ENCODE measurements at regions not wholly inside any gene's neighbourhood (a gene's known extent, or its start where the extent isn't known, plus 50 kb on each side); places are given as distances from the start of the nearest gene placed in this dataset.

DNA sequence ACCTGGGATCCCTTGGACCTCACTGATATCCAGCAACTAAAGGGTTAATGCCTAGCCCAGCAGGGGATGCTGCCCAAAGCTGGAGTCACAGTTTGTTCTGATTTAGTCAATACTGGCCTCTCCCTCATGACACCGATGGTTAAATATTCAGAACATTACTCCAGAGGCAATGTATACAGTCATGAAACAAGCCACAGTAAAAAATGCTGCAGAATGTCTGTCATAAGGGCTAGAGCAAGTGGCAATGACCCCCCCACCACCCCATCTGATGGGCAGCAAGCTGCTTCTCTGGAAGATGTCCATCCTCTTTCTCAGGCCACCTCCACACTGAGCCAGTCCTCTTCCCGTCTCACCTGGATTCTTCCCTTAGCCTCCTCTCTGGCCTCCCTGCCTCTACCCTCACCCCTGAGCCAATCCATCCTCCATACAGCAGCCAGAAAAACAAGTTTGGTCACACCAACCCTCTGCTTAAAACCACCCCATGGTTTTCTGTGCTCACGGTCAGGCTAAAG, 99.0 kb upstream of the KCNG1 start:
- no peak for DNase-seq

- DNase-seq: no peak
Measured at GRCh38 chr20:51121272-51121671, 98.4 kb upstream of the KCNG1 start.

DNA sequence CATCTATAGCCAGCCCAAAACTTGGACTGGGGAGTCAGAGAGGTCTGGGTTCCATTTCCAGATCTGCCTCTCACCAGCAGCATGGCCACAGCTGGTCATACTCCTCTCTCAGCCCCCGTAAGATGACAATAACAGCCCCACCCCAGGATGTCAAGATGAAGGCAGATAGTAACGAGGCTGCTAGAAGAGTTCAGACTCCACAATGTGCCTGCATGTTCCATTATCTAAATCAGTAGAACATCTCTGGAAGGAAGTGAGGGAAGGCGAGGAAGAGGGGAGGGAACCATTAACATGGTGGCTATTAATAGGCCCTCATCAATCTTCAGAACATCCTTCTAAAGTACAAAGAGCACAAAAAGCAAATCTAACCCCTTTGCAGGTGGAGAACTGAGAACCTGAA, 98.0 kb upstream of the KCNG1 start:
- DNase-seq: no peak

DNA sequence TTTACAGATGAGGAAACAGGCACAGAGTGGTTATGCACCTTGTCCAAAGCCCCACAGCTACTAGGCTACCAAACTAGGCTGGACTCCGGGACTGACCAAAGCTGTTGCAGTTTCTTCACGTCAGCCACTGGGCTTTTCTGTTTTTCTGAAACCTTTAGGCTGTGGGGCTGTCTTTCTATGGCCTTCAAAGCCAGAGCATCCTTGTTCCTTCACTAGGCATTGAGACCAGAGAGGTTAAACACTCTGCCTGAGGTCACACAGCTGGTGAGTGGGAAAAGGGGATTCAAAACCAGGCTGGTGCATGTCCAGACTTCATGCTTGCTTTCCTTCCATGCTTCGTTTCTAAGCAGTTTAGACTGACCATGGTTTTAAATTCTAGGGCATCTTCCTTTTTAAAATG, 97.5 kb upstream of the KCNG1 start:
- DNase-seq: no peak

GRCh38 chr20:51119914-51120313, 97.0 kb upstream of the KCNG1 start:
- DNase-seq: no peak

DNA sequence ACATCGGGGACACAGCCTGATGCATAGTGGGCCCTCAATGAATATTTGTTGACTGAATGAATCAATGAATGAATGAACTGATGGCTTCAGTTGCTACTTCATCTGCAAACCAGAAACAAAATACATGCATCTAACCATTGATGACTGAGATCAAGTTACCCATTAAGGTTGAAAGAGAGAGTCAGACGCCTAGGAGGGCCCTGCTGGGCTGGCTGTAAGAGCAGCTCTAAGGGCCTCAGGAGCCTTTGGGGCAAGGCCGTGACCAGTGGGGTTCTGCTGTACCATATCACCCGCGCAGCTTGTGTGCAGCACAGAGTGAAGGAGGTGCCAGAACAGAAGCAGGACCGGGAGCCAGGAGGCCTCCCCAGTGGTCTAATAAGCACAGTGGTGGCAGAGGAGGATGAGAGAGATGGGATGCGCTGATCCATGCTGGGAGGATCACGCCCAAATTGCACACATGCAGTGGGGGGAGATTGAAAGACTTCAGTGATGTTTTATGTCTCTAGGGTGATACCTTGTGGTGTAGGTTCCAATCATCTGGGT, 96.1 kb upstream of the KCNG1 start:
- DNase-seq: no peak

DNA sequence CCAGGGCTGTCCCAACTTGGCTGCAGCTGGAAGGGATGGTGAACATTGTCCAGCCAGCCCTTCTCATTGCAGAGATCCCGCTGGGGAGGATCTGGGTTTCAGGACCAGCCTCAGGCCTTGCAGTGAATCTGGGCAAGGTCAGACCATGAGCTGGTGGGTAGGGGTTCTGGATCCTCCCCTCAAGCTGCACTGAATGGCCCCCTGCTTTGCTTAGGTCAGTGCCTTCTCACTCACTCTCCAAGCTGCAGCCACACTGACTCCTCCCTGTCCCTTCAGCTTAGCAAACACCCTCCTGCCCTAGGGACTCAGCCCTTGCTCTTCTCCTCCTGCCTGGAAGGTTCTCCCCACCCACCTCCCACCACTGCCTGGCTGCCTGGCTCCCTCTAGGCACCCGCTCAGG, 95.3 kb upstream of the KCNG1 start:
- DNase-seq: no peak

DNA sequence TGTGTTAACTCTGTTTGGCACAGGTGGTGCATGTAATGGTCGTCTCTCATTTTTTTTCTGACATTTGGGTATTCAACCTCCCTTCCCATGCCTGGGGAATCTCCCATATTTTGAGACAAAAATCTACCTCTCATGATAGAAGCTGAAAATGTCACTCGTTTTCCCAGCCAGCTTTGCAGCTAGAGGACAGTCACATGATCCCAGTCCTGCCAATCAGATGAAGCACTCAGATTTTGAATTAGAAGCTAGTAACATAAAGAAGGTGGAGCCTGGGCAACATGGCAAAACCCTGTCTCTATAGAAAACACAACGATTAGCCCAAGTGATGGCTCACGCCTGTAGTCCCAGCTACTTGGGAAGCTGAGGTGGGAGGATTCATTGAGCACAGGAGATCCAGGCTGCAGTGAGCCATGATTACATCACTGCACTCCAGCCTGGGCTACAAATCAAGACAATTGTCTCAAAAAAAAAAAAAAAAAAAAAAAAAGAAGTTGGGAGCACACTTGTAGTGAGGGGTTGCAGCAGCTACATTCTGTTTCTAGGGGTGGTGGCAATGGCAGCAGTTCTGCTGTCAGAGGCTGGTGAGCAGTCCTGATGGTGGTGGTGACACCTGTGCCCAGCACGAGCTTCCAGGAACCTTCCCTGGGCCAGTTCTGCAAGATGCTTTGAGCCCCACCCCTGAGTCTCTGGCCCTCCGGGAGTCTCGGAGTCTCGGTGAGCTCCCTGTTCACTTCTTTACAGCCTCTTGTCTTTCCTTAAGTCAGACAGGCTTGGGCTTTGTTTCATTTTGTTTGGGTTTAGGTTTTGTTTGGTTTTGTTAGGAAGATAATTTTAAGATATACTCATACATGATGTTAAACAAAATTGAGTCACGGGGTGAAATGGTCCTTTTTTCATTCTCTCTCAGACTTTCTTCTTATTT, 94.1 kb upstream of the KCNG1 start:
- DNase-seq: no peak

GRCh38 chr20:51111290-51111689, 88.4 kb upstream of the KCNG1 start:
- no peak for DNase-seq

- no peak for DNase-seq
Measured at GRCh38 chr20:51108638-51109363, 85.9 kb upstream of the KCNG1 start.

DNA sequence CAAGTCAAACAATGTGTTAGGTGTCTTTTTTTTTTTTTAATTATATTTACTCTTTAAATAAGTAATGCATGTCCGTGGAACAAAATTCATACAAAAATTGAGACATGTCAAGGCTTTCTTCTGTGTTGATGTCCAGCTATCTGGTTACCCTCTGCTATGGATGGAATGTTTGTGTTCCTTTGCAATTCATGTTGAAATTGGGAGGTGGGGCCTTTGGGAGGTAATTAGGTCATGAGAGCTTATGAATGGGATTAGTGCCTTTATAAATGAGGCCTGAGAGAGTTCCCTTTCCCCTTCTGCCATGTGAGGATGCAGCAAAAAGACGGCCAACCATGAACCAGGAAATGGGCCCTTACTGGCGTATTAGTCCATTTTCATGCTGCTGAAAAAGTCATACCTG, 83.1 kb upstream of the KCNG1 start:
- DNase-seq: no peak

DNA sequence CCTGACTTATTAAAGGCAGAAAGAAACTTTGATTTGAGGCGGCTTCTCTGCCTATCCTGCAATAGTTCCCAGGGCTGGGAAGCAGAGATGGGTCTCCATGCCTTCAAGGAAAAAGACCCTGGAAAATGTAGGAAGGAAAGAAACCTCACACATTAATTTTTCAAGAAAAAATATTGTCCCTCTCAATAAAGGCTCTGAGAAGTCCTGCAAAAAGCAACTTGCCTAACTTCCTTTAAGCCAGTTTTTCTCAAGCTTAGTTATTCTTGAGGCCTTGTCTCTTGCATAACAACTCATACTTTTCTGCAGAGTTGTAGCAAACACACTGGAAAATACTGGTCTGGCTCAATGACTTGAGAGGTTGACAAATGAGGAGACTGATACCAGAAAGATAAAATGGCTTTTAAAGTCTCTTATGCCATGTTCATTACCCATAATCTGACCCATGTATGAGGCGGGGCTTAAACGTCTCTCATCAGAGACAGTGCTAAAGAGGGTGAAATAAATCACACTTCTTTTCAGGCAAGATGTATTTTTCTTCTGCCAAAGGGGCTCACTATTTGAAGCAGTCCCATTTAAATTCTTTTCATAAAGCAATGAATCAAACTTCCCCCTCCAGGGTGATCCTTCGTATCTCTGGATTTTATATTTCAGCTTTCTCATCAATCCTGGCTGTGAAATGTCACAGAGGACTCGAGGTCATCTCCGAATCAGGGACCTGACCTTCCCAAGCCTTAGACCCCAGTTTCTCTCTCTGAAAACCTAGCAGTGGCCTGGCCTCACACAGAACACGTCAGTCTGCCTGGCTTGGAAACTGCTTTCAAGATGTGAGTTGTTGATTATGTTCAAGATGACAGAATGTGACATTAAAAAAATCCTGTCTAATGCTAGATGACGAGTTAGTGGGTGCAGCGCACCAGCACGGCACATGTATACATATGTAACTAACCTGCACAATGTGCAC, 82.3 kb upstream of the KCNG1 start:
- no peak for DNase-seq

DNA sequence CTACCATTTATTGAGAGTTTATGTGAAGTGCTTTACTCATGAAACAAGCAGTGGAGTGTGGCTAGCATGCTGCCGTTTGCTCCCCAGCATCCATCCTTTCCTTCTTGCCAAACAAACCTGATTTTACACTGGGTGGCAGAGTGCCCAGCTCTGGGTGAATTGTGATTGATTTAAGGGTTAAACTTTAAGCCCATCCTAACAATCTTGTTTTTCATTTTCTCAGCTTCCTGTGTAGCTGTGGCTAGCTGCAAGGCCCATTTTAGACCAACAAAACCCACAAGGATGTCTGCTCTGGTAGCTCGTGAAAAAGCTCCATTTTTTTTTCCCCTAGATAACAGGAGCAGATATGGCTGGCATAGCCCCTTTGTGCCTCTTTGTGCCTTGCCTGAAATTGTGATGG, 77.7 kb upstream of the KCNG1 start:
- no peak for DNase-seq

GRCh38 chr20:51098284-51098810, 75.4 kb upstream of the KCNG1 start:
- DNase-seq: no peak

GRCh38 chr20:51097351-51098120, 74.6 kb upstream of the KCNG1 start:
- DNase-seq: no peak

DNA sequence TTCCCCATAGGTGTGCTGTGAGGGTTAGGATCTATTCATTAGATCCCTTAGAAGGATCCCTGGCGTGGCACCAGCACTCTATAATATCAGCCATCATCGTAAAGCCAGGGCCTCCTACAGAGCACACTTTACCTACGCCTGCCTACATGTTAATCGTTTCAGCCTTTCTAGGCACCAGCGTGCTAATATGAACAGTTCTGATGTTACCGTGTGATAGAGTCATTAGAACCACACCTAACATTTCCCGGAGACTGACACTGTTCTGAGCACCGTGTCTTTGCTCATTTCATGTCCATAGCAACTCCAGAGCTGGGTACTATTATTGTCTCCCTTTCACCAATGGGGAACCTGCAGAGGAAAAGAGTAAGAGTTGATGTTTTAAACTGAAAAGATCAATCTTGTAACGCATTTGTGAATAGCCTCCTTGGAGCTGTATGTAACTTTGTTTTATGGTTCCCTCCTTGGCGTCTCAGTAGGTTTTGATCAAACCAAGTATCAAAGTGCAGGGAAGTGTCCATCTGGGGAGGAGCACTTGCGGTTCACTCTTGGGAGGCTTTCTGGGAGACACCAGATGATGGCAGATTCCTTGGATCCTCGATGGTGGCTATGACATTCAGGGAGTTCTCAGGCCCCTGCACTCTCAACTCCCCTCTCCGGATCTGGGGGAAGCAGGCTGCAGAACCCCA, 73.8 kb upstream of the KCNG1 start:
- no peak for DNase-seq

DNA sequence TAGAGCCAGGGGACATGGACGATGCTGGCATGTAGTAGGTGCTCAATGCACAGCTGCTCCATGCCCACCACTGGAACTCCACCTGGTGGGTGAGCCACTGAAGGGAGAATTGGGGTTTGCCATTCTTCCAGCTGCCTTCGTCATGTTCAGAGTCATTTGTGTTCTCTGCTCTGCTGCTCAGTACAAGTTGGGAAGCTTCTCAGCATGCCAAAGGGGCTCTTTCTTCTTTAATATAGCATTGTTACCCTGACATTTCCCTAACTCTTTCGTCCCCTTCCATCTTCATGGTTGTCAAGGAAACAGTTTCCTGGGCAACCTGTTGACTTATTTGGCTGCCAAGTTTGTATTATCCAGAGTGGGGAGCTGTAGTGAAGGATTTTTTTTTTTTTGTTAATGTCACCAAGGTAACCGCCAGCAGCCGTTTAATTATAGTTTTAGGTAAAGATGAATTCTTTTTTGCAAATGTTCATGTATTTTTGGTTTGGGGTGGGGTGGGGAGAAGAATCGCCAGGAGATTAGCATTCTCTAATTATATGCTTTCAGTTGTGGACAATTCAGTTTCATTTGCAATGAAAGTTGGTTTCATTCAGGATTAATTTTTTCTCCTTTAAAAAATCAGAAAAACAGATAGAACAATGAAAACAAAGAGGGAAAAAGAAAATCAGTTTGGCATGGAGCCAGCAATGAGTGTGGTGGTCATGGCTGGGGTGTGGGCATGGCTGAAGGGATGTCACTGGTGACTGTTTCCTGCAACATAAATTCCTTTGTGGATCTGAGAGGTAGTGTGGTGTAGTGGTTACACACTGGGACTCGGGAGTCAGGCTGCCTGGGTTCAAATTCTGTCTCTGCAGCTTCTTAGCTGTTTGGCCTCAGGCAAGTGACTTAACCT, 73.0 kb upstream of the KCNG1 start:
- no peak for DNase-seq

DNA sequence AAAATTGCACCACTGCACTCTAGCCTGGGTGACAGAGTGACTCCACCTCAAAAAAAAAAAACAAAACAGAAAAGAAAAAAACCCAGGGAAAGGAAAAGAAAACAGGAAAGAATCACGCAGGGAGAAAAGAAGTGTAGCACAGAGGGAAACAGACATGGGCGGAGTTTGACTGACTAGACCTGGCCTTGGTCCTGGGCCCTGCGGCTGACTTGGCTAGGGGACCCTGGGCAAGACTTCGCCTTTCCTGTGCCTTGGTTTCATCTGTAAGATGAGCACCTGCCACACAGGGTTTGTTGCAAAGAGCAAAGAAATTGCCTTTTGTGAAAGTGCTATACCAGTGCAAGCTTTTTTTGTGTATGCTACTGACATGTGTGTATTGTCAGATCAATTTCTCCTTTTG, 71.3 kb upstream of the KCNG1 start:
- no peak for DNase-seq

DNA sequence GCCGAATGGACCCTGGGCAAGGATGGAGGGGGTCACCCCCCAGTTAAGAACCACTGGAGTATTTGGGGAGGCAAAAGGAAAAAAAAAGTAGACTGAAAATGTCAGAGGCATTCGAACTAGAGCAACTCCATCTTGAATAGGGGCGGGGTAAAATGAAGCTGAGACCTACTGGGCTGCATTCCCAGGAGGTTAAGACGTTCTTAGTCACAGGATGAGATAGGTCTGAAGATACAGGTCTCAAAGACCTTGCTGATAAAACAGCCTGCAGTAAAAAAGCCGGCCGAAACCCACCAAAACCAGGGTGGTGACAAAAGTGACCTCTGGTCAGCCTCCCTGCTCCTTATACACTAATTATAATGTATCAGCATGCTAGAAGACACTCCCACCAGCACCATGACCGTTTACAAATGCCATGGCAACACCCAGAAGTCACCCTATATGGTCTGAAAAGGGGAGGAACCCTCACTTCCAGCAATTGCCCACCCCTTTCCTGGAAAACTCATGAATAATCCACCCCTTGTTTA, 70.4 kb upstream of the KCNG1 start:
- DNase-seq: no peak

DNA sequence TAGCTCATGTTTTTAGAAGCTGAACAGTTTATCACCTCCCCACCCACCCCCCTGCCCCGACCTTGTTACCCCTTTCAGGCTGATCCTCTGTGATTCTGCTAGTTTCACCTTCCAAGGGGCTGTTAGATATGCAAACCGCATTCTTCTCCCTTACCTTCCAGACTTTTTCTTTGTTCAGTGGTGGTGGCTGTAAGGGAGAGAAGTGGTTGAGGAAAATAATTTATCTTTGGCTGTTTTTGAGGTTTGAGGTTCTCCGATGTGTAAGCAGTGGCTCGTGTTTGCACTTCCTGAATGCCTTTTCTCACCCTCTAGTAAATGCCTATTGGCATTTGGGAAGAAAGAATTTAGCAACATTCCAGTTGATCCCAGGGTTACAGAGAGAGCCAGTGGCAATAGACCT, 69.4 kb upstream of the KCNG1 start:
- no peak for DNase-seq

All from SHP77 (cell line).